ENCODE measurements at regions not wholly inside any gene's neighbourhood (a gene's known extent, or its start where the extent isn't known, plus 50 kb on each side); places are given as distances from the start of the nearest gene placed in this dataset.
A peak's percentile ranks its signal among the peaks of the same experiment; 100 is the strongest.

GRCh38 chr3:144403040-144403457, 431.4 kb downstream of the DIPK2A start:
- WGBS (ENCODE audit: insufficient coverage): 92% methylated on average over 2 of the region's 3 CpGs
- no peak overlapping the region for H3K4me3 ChIP-seq (replicated peaks in 1 of 3; ENCODE audit: low read depth in 2 of 3, low read length in 3 of 3)
- no peak overlapping the region for H2AFZ ChIP-seq (ENCODE audit: insufficient read depth, low read depth, low read length, poor library complexity, severe bottlenecking)
- H3K4me2 ChIP-seq (replicated peaks; ENCODE audit: extremely low read depth, low read length, poor library complexity, severe bottlenecking): no peak overlapping the region
- Mint-ChIP-seq H3K27ac (peak overlapping the region in 1 of 7 donors; percentile 5), H3K4me3 (no peak overlapping the region), H3K27me3 (ENCODE audit: low read depth in 3 of 3) (no peaks in the 10 kb centered on the region), H3K36me3 (no peaks in the 10 kb centered on the region), H3K4me1 (no peaks in the 10 kb centered on the region), H3K9me3 (peaks cover 4 to 20% (median 8%) of the 10 kb centered on the region in 7 donors)
- no peak for TF ChIP-seq CTCF (IDR thresholded peaks at IDR 0.05)
- H4K20me1 ChIP-seq (ENCODE audit: insufficient read depth, low read length): no peaks in the 10 kb centered on the region
- no peak for DNase-seq
- peaks cover 2 to 6% of the 10 kb centered on the region in 2 donors for H3K9me3 ChIP-seq (replicated peaks in 1 of 2; ENCODE audit: control insufficient read depth in 1 of 2, insufficient read depth in 1 of 2, low read length in 2 of 2)
- intact Hi-C loops (cut with micrococcal nuclease): no loop called here
- H3K9ac ChIP-seq (ENCODE audit: insufficient read depth, low read length, poor library complexity, severe bottlenecking): no peak overlapping the region
- no peaks in the 10 kb centered on the region for H3K36me3 ChIP-seq (replicated peaks in 1 of 2; ENCODE audit: control insufficient read depth in 1 of 2, insufficient read depth in 2 of 2, low read length in 2 of 2)
- H3K79me2 ChIP-seq (ENCODE audit: insufficient read depth, low read length): no peaks in the 10 kb centered on the region
- H3K27ac ChIP-seq (ENCODE audit: low read depth in 1 of 2, low read length in 2 of 2): no peak overlapping the region
- H3K4me1 ChIP-seq (ENCODE audit: control insufficient read depth in 1 of 2, insufficient read depth in 2 of 2, low read length in 2 of 2): no peaks in the 10 kb centered on the region
- no peaks in the 10 kb centered on the region for H3K27me3 ChIP-seq (ENCODE audit: control insufficient read depth in 2 of 2, insufficient read depth in 2 of 2, low read length in 2 of 2)

- Histone ChIP-seq H4K20me1 (ENCODE audit: insufficient read depth, low read length) (no peaks in the 10 kb centered on the region), H3K9ac (ENCODE audit: insufficient read depth, low read length, poor library complexity, severe bottlenecking) (no peak overlapping the region), H3K4me2 (replicated peaks; ENCODE audit: extremely low read depth, low read length, poor library complexity, severe bottlenecking) (no peak overlapping the region), H3K4me1 (ENCODE audit: control insufficient read depth in 1 of 2, insufficient read depth in 2 of 2, low read length in 2 of 2) (no peaks in the 10 kb centered on the region), H3K4me3 (replicated peaks in 1 of 3; ENCODE audit: low read depth in 2 of 3, low read length in 3 of 3) (no peak overlapping the region), H3K27ac (ENCODE audit: low read depth in 1 of 2, low read length in 2 of 2) (no peak overlapping the region), H3K27me3 (ENCODE audit: control insufficient read depth in 2 of 2, insufficient read depth in 2 of 2, low read length in 2 of 2) (no peaks in the 10 kb centered on the region), H3K36me3 (replicated peaks in 1 of 2; ENCODE audit: control insufficient read depth in 1 of 2, insufficient read depth in 2 of 2, low read length in 2 of 2) (no peaks in the 10 kb centered on the region), H2AFZ (ENCODE audit: insufficient read depth, low read depth, low read length, poor library complexity, severe bottlenecking) (no peak overlapping the region), H3K9me3 (replicated peaks in 1 of 2; ENCODE audit: control insufficient read depth in 1 of 2, insufficient read depth in 1 of 2, low read length in 2 of 2) (peaks cover 6 to 8% of the 10 kb centered on the region in 2 donors), H3K79me2 (ENCODE audit: insufficient read depth, low read length) (no peaks in the 10 kb centered on the region)
- no peaks in the 10 kb centered on the region for H3K4me1 Mint-ChIP-seq
- H3K4me3 Mint-ChIP-seq: no peak overlapping the region
- H3K27ac Mint-ChIP-seq: no peak overlapping the region
- H3K27me3 Mint-ChIP-seq (ENCODE audit: low read depth in 3 of 3): peaks cover 0 to 1% (median 0%) of the 10 kb centered on the region in 3 donors
- intact Hi-C loops (cut with micrococcal nuclease): no loop called here
- TF ChIP-seq CTCF (IDR thresholded peaks at IDR 0.05): no peak
- DNase-seq: no peak
- 85% methylated on average over 2 of the region's 2 CpGs for WGBS (ENCODE audit: insufficient coverage)
- H3K9me3 Mint-ChIP-seq: peaks cover 0 to 17% (median 6%) of the 10 kb centered on the region in 7 donors
- no peaks in the 10 kb centered on the region for H3K36me3 Mint-ChIP-seq
These were observed 435.7 kb downstream of the DIPK2A start for GRCh38 chr3:144407335-144407734.

Data from CD14-positive monocyte (primary cell).